ENCODE measurements at regions not wholly inside any gene's neighbourhood (a gene's known extent, or its start where the extent isn't known, plus 50 kb on each side); places are given as distances from the start of the nearest gene placed in this dataset.

DNA sequence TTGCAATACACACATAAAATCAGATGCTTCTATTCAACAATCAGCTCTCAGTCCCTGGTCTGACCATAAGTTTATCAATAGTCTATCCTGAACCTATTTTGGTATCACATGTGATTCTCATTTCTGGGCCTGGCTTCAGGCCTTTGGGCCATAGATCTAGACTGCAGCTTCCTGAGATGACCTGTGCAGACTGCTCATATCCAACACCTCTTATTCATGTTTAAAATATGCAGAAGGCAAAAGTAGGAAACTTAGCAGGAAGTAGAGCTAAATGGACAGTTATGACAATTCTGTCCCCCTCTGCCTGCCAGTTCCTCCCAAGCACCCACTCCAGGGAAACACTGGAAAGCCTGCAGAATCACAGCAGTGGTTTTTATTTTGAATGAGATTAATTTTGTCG is 53.3 kb downstream of the C7orf25 start:
- DNase-seq (ENCODE audit: low read depth): no peak
- TF ChIP-seq, protein P1, sequence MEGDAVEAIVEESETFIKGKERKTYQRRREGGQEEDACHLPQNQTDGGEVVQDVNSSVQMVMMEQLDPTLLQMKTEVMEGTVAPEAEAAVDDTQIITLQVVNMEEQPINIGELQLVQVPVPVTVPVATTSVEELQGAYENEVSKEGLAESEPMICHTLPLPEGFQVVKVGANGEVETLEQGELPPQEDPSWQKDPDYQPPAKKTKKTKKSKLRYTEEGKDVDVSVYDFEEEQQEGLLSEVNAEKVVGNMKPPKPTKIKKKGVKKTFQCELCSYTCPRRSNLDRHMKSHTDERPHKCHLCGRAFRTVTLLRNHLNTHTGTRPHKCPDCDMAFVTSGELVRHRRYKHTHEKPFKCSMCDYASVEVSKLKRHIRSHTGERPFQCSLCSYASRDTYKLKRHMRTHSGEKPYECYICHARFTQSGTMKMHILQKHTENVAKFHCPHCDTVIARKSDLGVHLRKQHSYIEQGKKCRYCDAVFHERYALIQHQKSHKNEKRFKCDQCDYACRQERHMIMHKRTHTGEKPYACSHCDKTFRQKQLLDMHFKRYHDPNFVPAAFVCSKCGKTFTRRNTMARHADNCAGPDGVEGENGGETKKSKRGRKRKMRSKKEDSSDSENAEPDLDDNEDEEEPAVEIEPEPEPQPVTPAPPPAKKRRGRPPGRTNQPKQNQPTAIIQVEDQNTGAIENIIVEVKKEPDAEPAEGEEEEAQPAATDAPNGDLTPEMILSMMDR (IDR thresholded peaks at IDR 0.05; ENCODE audit: low read depth, low read length, missing control alignments): no peak
- no peak overlapping the region for H3K4me3 ChIP-seq (ENCODE audit: low read depth, low read length)

- DNase-seq (ENCODE audit: low read depth): no peak
- H3K4me3 ChIP-seq (ENCODE audit: low read depth, low read length): no peak overlapping the region
Observed at GRCh38 chr7:42856605-42856987, 55.3 kb downstream of the C7orf25 start.

DNA sequence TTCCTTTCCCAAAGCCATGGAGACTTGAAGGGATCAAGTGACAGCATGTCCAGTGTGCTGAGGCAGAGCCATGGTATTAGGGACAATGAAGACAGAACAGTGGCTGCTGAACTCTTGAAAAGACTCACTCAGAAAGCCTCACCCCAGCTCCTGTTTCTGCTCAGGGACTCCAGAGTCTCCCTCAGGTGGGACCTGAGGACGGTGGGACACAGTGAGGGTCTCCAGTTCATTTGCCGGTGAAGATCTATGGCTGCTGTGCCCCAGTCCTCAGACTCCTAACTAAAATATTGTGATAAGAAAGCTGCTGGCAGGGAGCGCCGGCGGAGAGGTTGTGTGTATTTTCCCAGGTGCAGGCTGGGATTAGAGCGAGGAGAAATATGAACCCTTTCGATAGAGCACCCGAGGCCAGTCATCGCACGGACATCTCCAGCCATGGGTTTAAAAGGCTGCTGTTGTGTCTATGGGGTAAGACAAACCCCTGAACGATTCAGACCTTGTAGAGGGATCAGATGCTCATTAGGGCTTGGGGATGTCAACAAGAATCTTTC is 57.2 kb downstream of the C7orf25 start:
- no peak overlapping the region for H3K4me3 ChIP-seq (ENCODE audit: low read depth, low read length)
- TF ChIP-seq, protein P1 (IDR thresholded peaks at IDR 0.05; ENCODE audit: low read depth, low read length, missing control alignments): no peak
- DNase-seq (ENCODE audit: low read depth): no peak

More at GRCh38 chr7:42856605-42856987, 55.3 kb downstream of the C7orf25 start:
- TF ChIP-seq, protein P1 (IDR thresholded peaks at IDR 0.05; ENCODE audit: low read depth, low read length, missing control alignments): no peak

- TF ChIP-seq, protein P1 (IDR thresholded peaks at IDR 0.05; ENCODE audit: low read depth, low read length, missing control alignments): no peak
- H3K4me3 ChIP-seq (ENCODE audit: low read depth, low read length): no peak overlapping the region
- DNase-seq (ENCODE audit: low read depth): no peak
Observed at GRCh38 chr7:42852531-42852930, 59.3 kb downstream of the C7orf25 start.

DNA sequence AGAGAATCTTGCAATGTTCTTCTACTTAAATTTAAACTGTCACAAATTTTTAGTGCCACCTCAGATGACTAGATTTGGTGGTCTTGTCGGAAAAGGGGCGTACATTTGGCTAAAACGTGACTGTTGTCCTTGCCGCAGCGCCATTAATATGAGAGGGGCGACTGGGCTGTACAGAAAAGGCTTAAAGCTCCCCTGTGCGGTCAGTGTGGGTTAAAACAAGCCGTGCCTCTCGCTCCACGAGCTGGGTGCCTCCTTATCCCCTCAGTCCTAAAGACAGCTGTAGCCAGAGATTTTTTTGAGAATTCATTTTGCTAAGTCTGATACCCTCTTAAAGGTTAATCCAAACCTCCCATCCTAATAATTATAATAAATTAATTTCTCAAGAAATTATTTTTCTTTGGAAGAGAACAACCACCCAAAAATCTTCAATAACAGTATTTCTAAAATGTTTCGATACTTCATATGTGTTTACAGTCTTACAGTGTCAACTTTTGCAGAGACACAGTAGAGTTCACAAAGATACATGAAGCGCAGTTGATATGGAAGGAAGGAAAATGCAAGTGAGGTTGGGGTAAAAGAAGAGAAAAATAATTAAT is 68.6 kb downstream of the C7orf25 start:
- no peak overlapping the region for H3K4me3 ChIP-seq (ENCODE audit: low read depth, low read length)
- TF ChIP-seq, protein P1 (IDR thresholded peaks at IDR 0.05; ENCODE audit: low read depth, low read length, missing control alignments): peak; percentile 53
- DNase-seq (ENCODE audit: low read depth): no peak

- TF ChIP-seq, protein P1 (IDR thresholded peaks at IDR 0.05; ENCODE audit: low read depth, low read length, missing control alignments): no peak
- no peak overlapping the region for H3K4me3 ChIP-seq (ENCODE audit: low read depth, low read length)
- DNase-seq (ENCODE audit: low read depth): no peak
Observed at GRCh38 chr7:42834676-42835075, 77.2 kb downstream of the C7orf25 start.

GRCh38 chr7:42833411-42833810 is 78.5 kb downstream of the C7orf25 start:
- TF ChIP-seq, protein P1 (IDR thresholded peaks at IDR 0.05; ENCODE audit: low read depth, low read length, missing control alignments): no peak
- no peak overlapping the region for H3K4me3 ChIP-seq (ENCODE audit: low read depth, low read length)
- DNase-seq (ENCODE audit: low read depth): no peak

All from GM12864 (cell line).